HuH-7.5 (cell line): ENCODE measurements at regions not wholly inside any gene's neighbourhood (a gene's known extent, or its start where the extent isn't known, plus 50 kb on each side); places are given as distances from the start of the nearest gene placed in this dataset.
A peak's percentile ranks its signal among the peaks of the same experiment; 100 is the strongest.

Experiments used
- DNase-seq: peaks from one replicate; pipeline ENCODE4 v3.0.0; 2011; ENCODE audit warnings: low spot score

DNA sequence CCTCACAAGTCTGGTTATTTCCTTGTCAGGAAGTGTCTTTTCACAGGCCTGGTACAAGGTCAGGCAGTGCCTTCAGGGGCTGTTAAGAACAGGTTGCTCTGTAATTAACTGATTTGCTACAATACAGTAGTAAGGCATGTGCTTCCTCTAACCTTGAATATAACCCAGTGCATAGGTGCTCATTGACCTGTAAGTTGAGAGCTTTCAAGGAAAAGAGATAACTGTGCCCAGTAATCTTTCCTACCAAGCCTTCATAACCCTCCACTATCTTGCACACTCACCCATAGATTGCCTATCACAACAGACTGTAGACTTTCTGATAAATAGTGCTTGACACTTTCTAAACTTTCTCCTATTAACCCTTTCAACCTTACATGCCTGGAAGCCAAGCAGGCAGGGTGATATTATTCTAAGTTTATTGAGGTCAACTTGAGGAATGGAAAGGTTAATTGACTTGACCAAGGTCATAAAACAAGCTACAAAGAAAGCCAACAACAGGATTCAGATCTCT is 148.1 kb downstream of the PPARGC1A start:
- no peak for DNase-seq

- DNase-seq = no peak
These were observed 152.3 kb downstream of the PPARGC1A start for GRCh38 chr4:23737571-23737970.

DNA sequence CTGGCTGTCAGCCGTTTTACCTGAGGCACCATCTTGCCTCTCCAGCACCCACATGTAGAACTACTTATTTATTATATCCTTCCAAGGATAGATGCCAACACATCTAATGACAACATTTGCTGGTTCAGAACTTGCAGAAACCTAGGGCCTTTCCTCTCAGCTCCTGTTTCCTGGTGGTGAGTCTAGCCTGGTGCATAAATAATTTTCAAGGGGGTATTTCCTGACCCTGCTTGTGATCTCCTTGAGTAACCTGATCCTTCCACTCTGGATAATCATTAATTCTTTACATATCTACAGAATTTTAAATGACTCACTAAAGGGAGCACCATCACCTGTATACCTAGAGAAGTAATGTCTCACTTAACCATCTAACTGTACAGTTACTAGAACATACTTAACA is 153.4 kb downstream of the PPARGC1A start:
- DNase-seq = no peak

DNA sequence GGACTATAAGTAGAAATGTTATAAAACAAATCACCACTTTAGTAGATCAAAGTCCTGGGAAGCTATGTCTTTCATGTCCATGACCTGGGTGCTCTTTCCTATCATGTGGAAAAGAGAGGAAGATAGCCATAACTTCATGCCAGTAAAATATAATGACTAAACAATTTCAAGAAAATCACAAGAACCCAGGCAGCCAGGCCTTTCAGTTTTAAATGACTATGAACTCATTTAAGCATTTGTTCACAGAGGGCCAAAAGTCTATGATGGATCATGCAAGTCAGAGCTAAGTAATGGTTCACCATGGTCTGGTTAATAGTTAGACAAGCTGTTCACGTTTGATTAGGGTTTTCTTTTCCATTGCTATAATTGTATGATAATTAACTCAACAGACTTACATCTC is 155.8 kb downstream of the PPARGC1A start:
- no peak for DNase-seq

GRCh38 chr4:23733476-23733875 is 156.4 kb downstream of the PPARGC1A start:
- no peak for DNase-seq

GRCh38 chr4:23730998-23731397 is 158.8 kb downstream of the PPARGC1A start:
- no peak for DNase-seq

GRCh38 chr4:23728971-23729370 is 160.9 kb downstream of the PPARGC1A start:
- no peak for DNase-seq

DNA sequence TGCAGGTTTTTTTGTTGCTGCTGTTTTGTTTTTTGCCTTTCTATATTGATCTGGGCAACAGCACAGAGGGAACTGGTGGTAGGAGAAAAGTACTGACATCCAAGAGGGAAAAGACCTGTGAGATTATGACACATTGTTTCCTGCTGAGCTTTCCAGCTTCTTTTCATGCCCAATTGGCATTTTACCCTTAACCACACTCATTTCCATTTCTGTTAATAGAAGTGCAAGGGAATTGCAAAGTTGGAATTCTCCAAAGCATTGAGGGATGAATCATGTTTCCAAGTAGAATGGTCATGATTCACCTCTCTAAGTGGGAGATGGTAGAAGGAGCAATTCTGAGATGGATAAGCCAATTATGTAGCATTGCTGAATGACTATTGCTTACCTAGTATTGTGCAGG is 161.5 kb downstream of the PPARGC1A start:
- DNase-seq = no peak

DNA sequence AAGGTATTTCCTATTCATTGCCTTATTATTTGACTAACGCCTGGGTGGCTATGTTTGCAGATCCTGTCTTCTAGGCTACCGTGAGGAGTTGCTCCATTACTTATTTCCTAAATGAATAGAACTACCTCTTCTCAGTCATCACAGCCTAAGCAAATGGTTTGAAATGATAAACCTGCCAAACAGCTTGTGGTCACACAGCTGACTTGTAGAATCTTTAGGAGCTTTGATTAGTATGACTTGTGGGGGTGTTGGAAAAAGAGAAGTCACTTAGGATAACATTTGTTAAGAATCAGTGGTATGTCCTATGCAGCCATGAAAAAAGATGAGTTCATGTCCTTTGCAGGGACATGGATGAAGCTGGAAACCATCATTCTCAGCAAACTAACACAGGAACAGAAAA is 169.3 kb downstream of the PPARGC1A start:
- no peak for DNase-seq

DNA sequence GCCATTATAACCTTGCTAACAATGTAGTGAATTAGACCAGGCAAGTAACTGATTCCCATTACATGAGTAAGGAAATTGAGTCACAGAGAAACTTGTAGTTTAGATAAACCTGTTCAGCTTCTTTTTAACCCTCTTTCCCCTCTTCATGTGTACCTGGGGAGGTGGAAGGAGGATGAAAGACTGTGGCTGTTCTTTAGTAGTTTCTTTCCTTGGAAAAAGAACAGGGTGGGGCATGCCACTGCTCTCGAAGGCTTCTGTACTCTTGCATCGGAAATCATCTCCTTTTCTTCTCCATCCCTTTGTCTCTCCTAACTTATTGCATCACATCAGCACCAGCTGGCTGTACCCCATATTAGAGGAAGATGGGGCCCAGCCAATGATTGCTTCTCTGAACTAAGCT is 171.4 kb downstream of the PPARGC1A start:
- no peak for DNase-seq

DNA sequence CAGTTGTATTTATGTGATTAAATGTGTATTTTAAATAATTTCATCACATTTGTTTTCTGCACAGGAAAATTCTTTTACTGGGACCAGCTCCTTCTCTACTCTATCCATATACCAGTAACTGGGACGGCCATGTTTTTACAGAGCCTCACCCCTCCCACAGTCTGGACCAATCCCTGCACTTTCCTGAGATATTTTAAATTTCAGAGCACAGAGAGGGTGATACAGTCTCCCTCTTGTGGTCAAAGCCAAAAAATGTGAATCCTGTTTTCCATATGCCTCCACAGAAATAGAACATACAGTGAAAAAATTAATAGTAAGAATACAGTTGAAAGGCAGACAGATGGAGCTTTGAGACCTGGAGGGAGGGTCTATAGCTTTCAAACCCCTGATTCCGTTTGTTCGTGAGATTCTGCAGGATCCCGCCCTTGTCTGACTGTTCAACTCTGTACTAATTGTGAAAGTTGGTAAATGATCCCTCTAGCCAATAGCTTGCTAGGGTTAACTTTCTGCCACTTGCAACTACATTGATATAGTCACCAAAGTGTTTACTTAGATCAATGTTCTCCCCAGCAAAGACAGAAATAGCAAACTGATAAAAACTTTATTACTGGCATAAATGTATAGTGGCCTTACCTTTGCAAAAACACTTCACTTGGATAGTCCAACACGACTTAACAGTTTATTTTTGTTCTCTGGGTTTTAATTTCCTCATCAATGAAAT is 172.2 kb downstream of the PPARGC1A start:
- peak; percentile 53 for DNase-seq

DNA sequence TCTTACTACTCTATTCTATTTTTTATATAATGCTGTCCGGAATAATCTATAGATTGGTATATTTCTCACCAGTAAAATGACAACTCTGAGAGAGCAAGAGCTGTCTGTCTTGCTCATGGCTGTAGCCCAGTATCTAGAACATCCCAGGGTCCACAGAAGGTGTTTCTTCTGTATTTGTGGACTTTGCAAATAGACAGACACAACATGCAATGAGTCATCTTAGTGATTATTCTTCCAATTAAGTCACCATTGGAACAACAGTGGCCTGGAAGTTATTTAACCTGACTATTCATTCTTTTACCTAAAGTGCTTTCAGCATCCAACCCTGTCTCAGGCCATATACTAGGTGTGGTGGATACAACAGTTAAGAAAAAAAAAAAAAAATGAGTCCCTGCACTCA is 179.5 kb downstream of the PPARGC1A start:
- no peak for DNase-seq

DNA sequence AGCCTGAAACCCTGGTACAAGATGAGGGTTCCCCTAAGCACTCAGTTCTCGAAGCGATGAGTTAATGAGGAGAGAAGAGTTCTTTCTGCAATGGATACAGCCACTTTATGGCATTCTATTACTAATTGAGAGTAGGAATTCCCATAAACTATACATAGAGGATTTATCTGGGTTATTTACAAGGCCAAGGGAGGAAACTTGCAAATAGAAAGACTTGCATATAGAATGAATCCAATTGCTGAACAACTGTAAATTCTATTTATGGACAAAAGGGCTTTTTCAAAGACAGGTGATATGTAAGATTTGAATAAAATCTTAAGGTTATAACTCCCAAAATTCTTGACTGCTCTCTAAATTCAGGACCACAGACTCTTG is 182.2 kb downstream of the PPARGC1A start:
- DNase-seq = no peak

DNA sequence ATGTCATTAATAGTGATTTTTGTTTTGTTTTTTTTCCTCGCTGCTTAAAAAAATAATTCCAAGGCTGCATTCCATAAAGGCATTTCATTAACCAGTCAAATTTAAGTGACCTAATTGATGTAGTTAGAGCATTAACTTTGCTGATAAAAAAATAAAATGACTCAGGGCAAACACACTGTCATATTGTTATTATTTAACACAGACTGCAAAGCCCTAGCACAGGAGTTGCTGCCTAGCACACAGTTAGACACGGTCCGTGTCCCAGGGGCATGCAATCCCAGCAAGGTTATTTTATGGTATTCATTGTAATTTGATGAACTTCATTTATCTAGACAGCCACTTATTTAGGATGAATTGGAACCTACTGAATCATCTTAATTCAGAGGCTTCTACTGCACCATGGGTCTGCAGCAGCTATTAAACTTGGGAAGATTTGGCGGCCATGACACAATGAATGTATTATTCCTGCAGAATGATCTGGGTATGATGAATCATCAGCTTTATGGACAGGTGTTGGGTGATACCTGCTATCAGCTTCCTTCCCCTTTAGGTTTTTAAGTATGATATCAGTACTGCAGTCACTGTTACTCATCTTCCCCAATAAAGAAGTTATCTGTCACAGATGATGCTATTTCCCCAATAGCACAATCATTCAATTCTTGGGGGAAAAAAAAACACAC is 182.7 kb downstream of the PPARGC1A start:
- DNase-seq = no peak

GRCh38 chr4:23700197-23700596 is 189.7 kb downstream of the PPARGC1A start:
- DNase-seq = no peak

DNA sequence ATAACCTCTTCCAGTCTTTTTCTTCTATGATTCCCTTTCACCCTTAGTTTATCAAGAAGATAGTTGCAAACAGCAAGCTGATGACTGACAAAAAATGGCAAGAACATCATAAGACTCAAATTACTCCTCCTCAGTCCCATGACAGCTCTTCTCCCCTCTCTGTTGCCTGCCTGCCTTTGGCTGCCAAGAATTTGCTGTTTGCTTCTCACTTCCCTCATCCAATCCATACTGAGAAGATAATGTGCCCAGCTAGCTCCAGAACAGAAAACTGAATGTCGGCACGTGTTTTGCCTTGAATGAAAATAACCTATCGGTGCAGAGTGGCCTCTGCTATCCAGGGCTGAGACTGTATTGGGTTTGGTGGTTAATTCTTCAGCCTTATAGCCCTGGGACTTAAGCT is 192.1 kb downstream of the PPARGC1A start:
- DNase-seq = no peak

- DNase-seq = no peak
These were observed 192.8 kb downstream of the PPARGC1A start for GRCh38 chr4:23697001-23697528.

GRCh38 chr4:23686169-23686897 is 203.5 kb downstream of the PPARGC1A start:
- DNase-seq = no peak

DNA sequence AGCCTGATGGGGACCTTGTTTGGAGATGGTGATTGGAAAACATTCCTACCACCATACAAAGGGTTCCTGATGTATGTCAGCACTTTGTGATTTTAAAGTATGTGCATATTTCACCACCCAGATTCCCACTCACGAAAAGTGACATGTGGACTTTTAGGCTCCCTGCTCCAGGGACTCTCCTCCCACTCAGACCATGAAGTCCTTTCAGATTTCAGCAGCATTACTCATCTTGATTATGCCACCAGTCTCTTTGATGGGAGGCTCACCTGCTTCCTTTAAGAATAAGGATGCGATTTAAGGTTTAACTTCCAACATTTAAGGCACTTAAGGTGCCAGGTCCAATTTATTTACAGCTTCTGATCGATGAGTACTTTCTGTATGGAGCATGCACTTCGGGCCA is 204.4 kb downstream of the PPARGC1A start:
- DNase-seq = no peak

DNA sequence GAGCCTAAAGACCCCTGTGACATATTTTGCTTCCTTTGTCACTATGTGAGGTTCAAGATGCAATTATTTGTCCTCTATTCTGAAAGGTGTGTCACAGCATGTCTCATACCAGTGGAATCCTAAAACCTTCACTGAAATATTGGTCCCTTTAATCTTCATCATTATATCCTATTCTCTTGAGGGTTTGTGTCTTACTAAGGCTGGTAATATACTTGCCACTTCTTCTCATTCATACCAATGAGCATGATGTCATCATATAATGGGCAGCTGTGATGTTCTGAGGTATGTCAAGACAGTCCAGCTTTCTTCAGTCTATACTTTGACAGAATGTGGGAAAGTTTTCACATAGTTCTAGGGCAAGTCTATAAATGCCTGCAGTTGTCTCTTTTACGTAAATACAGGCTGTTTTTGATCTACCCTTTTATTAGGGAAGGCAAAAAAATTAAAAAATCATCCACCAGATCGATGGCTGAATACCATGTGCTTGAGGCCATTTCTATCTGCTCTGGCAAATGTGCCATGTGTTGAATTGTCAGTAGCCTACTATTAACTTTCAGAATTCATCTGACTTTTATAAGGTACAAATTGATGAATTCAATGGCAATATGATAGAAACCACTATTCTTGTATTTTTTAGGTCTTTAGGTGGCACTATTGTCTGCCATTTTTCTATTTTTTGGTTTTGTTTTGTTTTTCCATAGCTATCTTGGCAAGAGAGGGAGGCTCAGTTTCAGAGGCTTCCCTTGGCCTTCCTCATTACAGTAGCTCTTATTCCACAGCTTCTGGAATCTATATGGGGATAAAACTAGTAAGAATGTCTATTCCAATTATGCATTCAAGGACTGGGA is 209.0 kb downstream of the PPARGC1A start:
- DNase-seq = no peak

- no peak for DNase-seq
These were observed 215.2 kb downstream of the PPARGC1A start for GRCh38 chr4:23674694-23675093.

GRCh38 chr4:23667659-23668058 is 222.2 kb downstream of the PPARGC1A start:
- no peak for DNase-seq
